ENCODE measurements at regions not wholly inside any gene's neighbourhood (a gene's known extent, or its start where the extent isn't known, plus 50 kb on each side); places are given as distances from the start of the nearest gene placed in this dataset.

DNA sequence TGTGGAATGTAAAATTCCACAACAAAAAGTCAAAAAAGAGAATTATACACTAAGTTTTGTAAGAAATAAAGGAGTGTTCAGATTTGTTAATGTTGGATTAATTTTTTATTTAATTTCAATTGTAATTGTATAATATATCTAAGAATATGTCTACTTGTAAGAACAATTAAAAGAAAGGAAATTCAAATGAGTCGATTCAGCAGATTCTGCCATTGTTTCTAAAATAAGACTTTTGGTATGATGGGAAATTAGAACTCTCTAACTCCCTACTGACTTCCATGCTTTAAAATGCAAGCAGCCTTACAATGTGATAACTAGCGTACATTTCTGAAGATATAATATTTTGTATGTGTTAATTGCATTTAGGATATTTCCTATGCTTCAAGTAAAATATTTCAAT, 395.9 kb upstream of the ZNF717 start:
- Histone ChIP-seq H3K27ac (no peak overlapping the region), H3K4me1 (no peaks in the 10 kb centered on the region), H3K4me3 (no peak overlapping the region), H3K27me3 (ENCODE audit: low read depth) (no peaks in the 10 kb centered on the region), H3K9me3 (no peaks in the 10 kb centered on the region), H3K36me3 (no peaks in the 10 kb centered on the region)
- ATAC-seq (no peak), DNase-seq (no peak)
- TF ChIP-seq, protein P1, sequence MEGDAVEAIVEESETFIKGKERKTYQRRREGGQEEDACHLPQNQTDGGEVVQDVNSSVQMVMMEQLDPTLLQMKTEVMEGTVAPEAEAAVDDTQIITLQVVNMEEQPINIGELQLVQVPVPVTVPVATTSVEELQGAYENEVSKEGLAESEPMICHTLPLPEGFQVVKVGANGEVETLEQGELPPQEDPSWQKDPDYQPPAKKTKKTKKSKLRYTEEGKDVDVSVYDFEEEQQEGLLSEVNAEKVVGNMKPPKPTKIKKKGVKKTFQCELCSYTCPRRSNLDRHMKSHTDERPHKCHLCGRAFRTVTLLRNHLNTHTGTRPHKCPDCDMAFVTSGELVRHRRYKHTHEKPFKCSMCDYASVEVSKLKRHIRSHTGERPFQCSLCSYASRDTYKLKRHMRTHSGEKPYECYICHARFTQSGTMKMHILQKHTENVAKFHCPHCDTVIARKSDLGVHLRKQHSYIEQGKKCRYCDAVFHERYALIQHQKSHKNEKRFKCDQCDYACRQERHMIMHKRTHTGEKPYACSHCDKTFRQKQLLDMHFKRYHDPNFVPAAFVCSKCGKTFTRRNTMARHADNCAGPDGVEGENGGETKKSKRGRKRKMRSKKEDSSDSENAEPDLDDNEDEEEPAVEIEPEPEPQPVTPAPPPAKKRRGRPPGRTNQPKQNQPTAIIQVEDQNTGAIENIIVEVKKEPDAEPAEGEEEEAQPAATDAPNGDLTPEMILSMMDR (IDR thresholded peaks at IDR 0.05) = no peak
- intact Hi-C loops (cut with DNase I) = no loop called here

DNA sequence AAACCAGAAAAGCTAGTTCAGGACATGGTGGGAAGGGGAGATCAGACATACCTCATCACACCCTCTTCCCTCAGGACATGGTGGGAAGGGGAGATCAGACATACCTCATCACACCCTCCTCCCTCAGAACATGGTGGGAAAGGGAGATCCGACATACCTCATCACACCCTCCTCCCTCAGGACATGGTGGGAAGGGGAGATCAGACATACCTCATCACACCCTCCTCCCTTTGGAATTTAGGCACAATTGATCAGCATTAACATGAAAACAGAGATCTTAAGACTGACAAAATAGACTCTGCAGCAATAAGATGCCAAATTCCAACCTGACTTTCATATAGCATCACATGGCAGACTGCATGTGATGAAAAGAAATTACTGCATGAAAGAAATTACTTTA, 412.7 kb upstream of the ZNF717 start:
- Histone ChIP-seq H3K27me3 (ENCODE audit: low read depth) (no peaks in the 10 kb centered on the region), H3K4me3 (no peak overlapping the region), H3K36me3 (no peaks in the 10 kb centered on the region), H3K27ac (no peak overlapping the region), H3K9me3 (no peaks in the 10 kb centered on the region), H3K4me1 (no peaks in the 10 kb centered on the region)
- DNase-seq = no peak
- intact Hi-C loops (cut with DNase I) = no loop called here
- ATAC-seq = no peak
- TF ChIP-seq, protein P1 (IDR thresholded peaks at IDR 0.05) = no peak

DNA sequence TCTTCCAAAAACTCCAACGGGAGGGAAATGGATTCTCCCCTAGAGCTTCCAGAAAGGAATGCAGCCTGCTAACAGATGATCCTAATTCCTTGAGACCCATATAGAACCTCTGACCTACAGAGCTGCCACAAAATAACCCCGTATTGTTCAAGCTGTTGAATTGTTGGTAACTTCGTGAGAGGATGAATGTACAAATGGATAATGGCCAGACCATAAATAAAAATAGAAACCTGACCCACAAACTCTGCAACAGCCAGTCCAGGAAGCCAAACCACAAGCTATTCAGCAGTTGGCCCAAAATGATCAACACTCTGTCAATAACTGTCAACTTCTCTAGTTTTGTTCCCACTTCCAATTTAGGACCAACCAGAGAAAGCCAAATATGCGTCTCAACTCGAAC, 414.0 kb upstream of the ZNF717 start:
- H3K4me3 ChIP-seq = no peak overlapping the region
- H3K27ac ChIP-seq = no peak overlapping the region
- no peaks in the 10 kb centered on the region for H3K27me3 ChIP-seq (ENCODE audit: low read depth)
- no peaks in the 10 kb centered on the region for H3K9me3 ChIP-seq
- H3K4me1 ChIP-seq = no peaks in the 10 kb centered on the region
- H3K36me3 ChIP-seq = no peaks in the 10 kb centered on the region
- TF ChIP-seq, protein P1 (IDR thresholded peaks at IDR 0.05) = no peak
- intact Hi-C loops (cut with DNase I) = no loop called here
- DNase-seq (no peak), ATAC-seq (no peak)

DNA sequence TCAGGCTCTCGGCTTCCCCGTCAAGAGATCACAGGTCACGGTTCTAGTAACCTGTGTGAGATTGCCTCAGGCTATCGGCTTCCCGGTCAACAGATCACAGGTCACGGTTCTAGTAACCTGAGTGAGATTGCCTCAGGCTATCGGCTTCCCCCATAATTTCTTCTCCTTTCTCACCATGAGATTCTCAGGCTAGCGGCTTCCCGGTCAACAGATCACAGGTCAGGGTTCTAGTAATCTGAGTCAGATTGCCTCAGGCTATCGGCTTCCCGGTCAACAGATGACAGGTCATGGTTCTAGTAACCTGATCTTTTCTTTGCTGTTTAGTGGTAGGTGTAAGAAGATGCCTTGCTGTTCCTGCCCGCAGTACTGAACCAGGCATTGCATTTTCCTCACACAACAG, 418.2 kb upstream of the ZNF717 start:
- no peaks in the 10 kb centered on the region for H3K27me3 ChIP-seq (ENCODE audit: low read depth)
- DNase-seq (no peak), ATAC-seq (no peak)
- no peaks in the 10 kb centered on the region for H3K9me3 ChIP-seq
- no peak overlapping the region for H3K27ac ChIP-seq
- H3K36me3 ChIP-seq = no peaks in the 10 kb centered on the region
- no peak overlapping the region for H3K4me3 ChIP-seq
- TF ChIP-seq, protein P1 (IDR thresholded peaks at IDR 0.05) = no peak
- no peaks in the 10 kb centered on the region for H3K4me1 ChIP-seq
- intact Hi-C loops (cut with DNase I) = no loop called here

DNA sequence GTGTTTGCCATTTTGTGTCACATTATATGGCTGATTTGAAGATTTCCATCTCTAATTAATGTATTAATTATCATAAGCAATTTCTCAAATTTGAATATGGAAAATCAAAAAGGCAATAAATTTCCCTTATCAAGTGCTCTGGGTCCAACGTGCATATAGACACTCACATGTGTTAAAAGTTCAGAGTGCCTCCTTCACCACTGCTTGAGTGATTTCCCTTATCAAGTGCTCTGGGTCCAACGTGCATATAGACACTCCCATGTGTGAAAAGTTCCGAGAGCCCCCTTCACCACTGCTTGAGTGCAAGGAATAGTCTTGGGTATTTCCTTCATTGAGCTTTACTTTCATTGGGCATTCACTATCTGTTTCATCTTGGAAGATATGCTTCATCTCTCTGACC, 421.0 kb upstream of the ZNF717 start:
- Histone ChIP-seq H3K4me3 (no peak overlapping the region), H3K9me3 (no peaks in the 10 kb centered on the region), H3K27ac (no peak overlapping the region), H3K27me3 (ENCODE audit: low read depth) (no peaks in the 10 kb centered on the region), H3K4me1 (no peaks in the 10 kb centered on the region), H3K36me3 (no peaks in the 10 kb centered on the region)
- no peak for ATAC-seq
- intact Hi-C loops (cut with DNase I) = no loop called here
- no peak for DNase-seq
- TF ChIP-seq, protein P1 (IDR thresholded peaks at IDR 0.05) = no peak

DNA sequence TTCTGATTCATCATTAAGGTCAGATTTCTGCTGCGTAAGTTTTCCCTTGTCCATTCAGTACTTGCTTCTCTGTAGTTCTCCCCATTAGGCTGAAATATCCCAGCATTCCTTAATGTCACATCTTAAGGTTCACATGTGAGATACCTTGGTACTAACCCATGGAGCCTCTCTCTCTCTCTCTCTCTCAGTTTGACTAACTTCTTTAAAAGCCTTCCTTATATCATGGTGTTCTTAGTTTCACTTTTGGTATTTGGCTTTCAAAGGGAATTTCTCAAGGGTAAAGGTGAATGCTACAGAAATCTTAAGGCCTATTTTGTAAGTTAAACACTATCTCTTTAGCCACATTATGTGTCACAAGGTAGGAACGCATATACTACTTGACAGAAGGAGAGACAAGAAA, 427.3 kb upstream of the ZNF717 start:
- H3K9me3 ChIP-seq = peaks cover 5% of the 10 kb centered on the region
- ATAC-seq (no peak), DNase-seq (no peak)
- H3K27me3 ChIP-seq (ENCODE audit: low read depth) = no peaks in the 10 kb centered on the region
- TF ChIP-seq, protein P1 (IDR thresholded peaks at IDR 0.05) = no peak
- H3K36me3 ChIP-seq = no peaks in the 10 kb centered on the region
- intact Hi-C loops (cut with DNase I) = no loop called here
- no peak overlapping the region for H3K4me3 ChIP-seq
- H3K27ac ChIP-seq = no peak overlapping the region
- H3K4me1 ChIP-seq = no peaks in the 10 kb centered on the region

All from lower lobe of right lung (tissue), 2 donors.